ENCODE measurements at regions not wholly inside any gene's neighbourhood (a gene's known extent, or its start where the extent isn't known, plus 50 kb on each side); places are given as distances from the start of the nearest gene placed in this dataset.

DNA sequence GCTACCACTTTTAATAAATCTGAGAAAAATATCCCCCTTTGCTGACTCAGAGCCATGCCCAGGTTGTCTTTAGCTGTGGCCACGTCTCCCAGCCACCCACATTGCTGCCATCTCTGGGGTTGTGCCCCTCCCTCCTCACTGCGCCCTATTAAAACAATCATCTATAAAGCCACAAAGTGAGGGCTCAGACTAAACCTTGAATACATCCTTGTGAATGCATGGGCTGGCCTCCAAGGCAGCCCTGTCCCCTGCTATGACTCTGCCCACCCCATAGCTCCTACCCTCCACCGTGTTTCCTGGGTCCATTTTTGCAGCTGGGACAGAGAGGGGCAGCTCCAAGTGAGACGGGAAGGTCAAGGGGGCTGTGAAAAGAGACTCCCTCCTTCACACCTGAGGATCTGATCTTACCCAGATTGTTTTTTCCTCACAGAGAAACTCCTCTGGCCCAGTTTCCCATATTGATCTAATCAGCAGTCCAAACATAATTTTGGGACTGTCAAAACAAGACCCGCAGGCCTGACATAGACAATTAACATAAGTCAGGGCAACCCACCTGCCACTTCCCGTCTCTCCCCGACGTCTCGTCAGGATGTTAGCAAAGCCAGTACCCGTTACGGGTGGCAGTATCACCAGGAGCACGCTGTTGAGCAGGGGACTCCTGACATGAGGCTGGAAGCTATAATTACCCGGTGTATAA is 199.0 kb downstream of the KATNAL1 start:
- DNase-seq (ENCODE audit: extremely low read depth, low read depth): no peak

GRCh38 chr13:30107521-30108136 is 199.7 kb downstream of the KATNAL1 start:
- no peak for DNase-seq (ENCODE audit: extremely low read depth, low read depth)

GRCh38 chr13:30107121-30107520 is 200.2 kb downstream of the KATNAL1 start:
- DNase-seq (ENCODE audit: extremely low read depth, low read depth): no peak

DNA sequence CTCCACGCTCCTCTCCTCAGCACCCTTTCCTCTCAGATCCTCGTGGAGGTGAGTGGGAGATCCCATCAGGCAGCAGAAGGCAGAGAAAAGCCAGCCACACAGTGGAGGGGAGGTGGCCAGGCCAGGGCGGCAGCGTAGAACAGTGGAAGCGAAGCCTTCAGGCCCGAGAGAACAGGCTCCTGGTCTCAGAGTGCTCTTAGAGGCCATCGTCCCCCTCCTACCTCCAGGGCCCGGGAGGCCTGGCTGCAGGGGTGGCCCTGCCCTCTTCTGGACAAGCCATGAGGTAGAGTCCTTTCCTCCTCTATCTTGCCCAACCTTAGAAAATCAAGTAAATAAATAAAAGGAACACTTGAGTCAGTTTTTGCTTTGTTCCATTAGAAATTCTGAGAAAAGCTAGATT is 202.0 kb downstream of the KATNAL1 start:
- no peak for DNase-seq (ENCODE audit: extremely low read depth, low read depth)

DNA sequence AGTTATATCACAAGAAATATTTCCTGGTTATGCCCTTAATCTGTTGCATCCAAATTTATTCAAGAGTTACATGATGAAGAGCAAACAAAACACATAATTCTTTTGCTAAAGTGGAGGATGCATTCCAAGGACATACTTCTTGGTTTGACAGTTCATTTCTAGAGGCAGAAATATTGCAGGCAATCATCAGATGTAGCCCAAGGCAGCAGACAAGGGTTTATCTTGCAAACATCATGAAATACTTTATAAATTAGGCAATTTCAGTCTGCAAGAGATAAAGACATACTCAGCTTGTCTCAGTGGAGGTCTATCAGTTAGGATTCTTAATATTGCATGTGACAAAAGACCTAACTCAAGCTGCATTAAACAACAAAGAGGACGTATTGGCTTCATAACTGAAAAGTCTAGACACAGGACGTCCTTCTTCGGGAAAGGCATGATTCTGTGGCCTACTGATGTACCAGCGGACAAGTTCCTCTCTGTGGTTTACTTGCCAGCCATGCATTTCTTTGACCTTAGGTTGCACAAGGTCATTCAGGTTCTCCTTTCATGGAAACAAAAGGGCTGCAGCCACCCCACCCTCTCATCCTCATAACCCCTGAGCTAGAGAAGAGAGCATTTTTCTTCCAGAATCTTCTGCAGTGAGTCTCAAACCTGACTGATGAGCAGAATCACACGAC is 204.1 kb downstream of the KATNAL1 start:
- DNase-seq (ENCODE audit: extremely low read depth, low read depth): no peak

GRCh38 chr13:30100226-30100625 is 207.1 kb downstream of the KATNAL1 start:
- DNase-seq (ENCODE audit: extremely low read depth, low read depth): no peak

DNA sequence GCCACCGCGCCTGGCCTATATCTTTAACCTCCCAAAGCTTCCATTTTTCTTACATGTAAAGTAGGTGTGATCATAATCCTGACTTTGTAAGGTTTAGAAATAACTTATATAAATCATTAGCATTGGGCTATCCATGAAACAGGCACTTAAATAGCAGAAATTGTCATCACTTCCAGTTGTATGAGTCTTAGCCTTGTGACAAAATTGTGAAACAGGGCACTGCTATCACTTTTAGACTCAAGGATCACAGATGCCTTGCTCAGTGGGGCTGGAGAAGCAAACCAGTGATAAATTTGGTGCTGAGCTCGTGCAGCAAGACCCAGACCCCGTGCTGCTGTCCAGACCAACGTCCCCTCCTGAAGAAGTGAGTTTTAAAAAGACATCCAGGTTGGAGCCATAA is 209.7 kb downstream of the KATNAL1 start:
- no peak for DNase-seq (ENCODE audit: extremely low read depth, low read depth)

DNA sequence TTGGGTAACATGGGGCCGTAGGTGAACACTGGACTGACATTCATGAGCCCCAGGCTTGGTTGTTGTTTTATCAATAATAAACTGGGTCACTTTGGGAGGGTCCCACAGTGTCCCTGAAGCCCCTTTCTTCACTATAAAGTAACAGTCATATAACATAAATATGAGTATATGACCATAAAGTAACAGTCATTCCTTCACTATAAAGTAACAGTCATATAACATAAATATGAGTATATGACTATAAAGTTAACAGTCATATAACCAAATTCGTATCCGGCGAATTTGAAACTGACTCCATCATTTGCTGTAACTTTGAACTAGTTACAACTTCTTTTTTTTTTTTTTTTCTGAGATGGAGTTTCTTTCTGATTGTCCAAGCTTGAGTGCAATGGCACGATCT is 210.3 kb downstream of the KATNAL1 start:
- DNase-seq (ENCODE audit: extremely low read depth, low read depth): no peak

DNA sequence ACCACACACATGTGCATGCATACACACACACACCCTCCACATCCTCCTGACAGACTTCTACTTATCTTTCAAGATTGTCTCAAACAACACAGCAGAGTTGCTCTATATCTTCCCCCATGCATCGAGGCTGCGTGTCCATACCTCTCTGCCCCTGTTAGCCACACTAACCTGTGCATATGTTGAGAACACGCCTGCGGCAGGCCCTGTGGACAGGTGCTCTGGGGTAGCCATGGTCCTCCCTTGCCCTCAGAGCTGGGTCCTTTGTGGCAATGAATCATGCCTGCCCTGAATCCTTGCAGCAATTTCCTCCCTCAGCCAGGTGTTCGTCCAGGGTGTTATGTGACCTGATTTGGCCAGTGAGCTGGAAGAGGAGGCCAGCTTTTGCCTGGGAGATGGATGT is 213.3 kb downstream of the KATNAL1 start:
- DNase-seq (ENCODE audit: extremely low read depth, low read depth): no peak

DNA sequence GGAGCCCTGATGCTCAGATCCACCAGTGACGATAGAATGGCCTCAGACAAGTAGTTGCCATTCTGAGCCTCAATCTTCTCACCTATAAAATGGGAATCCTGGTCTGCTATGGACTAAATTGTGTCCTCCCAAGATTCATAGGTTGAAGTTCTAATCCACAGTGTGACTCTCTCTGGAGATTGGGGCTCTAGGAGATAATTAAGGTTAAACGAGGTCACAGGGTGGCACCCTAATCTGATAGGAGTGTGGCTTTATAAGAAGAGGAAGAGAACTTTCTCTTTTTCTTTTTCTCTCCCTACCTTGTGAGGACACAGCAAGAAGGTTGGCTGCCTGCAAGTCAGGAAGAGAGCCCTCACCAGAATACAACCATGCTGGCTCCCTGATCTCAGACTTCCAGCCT is 214.1 kb downstream of the KATNAL1 start:
- DNase-seq (ENCODE audit: extremely low read depth, low read depth): no peak

- no peak for DNase-seq (ENCODE audit: extremely low read depth, low read depth)
Measured at GRCh38 chr13:30091691-30092090, 215.7 kb downstream of the KATNAL1 start.

DNA sequence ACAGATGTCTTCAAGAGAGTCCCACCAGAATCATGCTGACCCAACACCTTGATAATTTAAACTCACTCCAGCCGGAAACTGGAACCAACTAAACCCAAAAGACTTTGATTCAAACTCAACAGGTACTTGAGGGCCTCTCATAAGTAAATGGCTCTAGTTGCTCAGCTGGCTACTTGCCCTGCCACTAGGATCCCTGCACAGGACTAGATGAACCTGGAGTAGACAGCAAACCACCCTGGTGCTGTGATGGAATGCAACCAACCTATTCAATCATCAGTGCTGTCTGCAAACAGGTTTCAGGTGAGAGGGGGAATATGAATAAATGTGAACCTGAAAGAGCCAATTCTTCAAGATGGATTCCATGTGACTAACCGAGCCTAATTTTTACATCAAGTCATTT is 216.3 kb downstream of the KATNAL1 start:
- DNase-seq (ENCODE audit: extremely low read depth, low read depth): no peak

DNA sequence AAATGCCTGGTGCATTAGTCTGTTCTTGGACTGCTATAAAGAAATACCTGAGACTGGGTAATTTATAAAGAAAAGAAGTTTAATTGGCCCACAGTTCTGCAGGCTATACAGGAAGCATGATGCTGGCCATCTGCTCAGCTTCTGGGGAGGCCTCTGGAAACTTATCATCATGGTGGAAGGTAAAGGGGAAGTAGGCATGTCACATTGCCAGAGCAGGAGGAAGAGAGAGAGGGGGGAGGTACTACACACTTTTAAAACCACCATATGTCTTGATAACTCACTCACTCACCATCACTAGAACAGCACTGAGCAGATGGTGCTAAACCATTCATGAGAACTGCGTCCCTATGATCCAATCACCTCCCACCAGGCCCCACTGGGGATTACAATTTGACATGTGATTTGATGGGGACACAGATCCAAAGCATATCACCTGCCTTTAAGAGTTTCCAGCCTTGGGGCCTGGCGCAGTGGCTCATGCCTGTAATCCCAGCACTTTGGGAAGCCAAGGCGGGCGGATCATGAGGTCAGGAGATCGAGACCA is 219.0 kb downstream of the KATNAL1 start:
- no peak for DNase-seq (ENCODE audit: extremely low read depth, low read depth)

DNA sequence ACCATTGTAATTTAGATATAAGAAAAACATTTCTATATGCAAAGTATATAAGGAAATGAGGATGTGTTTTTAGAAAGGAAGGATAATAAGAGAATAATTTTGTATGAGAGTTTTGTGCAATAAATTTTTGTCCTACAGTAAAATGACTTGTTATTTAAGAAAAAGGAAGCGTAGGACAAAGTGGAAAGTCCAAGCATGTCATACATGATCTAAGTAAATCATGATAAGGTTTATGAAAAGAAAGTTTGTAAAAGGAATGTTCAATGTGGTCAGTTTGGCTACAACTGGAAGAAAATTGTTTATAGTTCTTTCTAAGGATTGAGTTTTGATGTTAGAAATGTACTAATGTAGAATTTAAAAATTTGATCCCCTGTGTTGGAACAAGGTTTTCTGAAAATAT is 222.3 kb downstream of the KATNAL1 start:
- no peak for DNase-seq (ENCODE audit: extremely low read depth, low read depth)

DNA sequence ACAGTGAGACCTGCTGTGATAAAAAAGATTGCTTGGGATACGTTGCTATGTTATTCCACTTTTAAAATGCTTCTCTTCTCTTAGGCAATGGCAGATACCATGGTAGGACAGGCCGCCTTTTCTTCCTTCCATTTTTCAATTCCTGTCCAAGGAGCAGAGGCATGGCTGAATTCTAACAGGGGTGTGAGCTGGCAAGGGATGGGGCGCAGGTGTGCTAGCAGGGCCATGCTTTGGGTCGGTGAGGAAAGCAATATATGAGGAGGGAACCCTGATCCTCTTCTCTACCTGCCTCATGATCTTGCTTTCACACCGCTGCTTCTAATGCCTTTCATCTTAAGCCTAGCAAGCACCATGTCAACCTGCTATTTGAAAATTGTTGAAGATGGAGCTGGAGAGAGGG is 225.0 kb downstream of the KATNAL1 start:
- DNase-seq (ENCODE audit: extremely low read depth, low read depth): no peak

DNA sequence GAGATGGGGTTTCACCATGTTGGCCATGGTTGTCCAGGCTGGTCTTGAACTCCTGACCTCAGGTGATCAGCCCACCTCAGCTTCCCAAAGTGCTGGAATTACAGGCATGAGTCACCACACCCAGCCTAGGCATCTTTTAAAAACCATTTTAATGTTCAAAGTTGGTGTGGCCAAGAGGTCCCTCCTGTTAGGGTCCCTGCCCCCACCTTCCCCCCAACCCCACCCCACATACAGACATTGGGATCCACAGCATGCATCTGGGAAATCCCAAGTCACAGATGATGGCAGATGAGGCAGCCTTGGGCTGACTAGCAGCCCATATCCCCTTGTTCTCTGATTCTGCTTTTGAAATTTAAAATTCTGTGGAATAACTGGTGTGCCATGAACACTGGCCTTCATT is 226.0 kb downstream of the KATNAL1 start:
- DNase-seq (ENCODE audit: extremely low read depth, low read depth): no peak

GRCh38 chr13:30079501-30079900 is 227.8 kb downstream of the KATNAL1 start:
- DNase-seq (ENCODE audit: extremely low read depth, low read depth): no peak

DNA sequence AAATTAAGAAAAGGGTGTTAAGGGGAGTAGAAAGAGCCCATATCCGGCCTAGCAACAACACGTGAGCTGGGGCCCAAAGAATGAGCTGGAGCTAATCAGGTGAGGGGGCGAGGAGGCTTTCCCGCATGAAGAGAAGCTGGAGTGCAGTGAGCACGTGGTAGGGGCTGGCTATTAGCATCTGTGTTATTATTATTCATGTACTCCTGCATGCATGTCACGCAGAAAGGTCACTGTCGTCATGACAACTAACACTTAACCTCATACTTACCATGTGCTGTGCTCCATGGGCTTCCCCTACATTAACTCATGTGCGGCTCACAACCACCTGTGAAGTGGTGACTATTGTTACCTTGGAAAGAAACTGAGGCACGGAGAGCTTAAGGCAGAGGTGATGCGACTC is 227.6 kb upstream of the UBL3 start:
- DNase-seq (ENCODE audit: extremely low read depth, low read depth): no peak

- no peak for DNase-seq (ENCODE audit: extremely low read depth, low read depth)
Measured at GRCh38 chr13:30077240-30077735, 226.9 kb upstream of the UBL3 start.

GRCh38 chr13:30074955-30075614 is 224.7 kb upstream of the UBL3 start:
- no peak for DNase-seq (ENCODE audit: extremely low read depth, low read depth)

GRCh38 chr13:30074431-30074830 is 224.0 kb upstream of the UBL3 start:
- DNase-seq (ENCODE audit: extremely low read depth, low read depth): no peak
